Gastrocnemius medialis (tissue), 4 donors: ENCODE measurements at regions not wholly inside any gene's neighbourhood (a gene's known extent, or its start where the extent isn't known, plus 50 kb on each side); places are given as distances from the start of the nearest gene placed in this dataset.

ENCODE experiments used
- CTCF ChIP-seq, 5 experiments: fragments of 450-650 bp in 3 of 5; fragments of 200-600 bp in 2 of 5; sonication (generic) in 2 of 5; IDR thresholded peaks in 4 of 5; conservative IDR thresholded peaks in 1 of 5; 1 replicate in 4 of 5; 2 replicates in 1 of 5; pipeline ENCODE4 v1.5.1; 2016 to 2019; ENCODE audit warnings: antibody characterized with exemption in 5 of 5, mild to moderate bottlenecking in 3 of 5, moderate library complexity in 3 of 5
- POLR2A ChIP-seq, 2 donors: fragments of 450-650 bp; IDR thresholded peaks; one replicate each; pipeline ENCODE4 v1.6.1; 2017; ENCODE audit warnings: antibody characterized with exemption in 2 of 2, mild to moderate bottlenecking in 2 of 2, moderate library complexity in 2 of 2

GRCh38 chr2:217625557-217626169, 377.1 kb downstream of the TNS1 start:
- TF ChIP-seq CTCF (IDR thresholded peaks at IDR 0.05 in 4 of 5, conservative IDR thresholded peaks at IDR 0.05 in 1 of 5) (no peak), POLR2A (IDR thresholded peaks at IDR 0.05) (no peak)
